ENCODE measurements at regions not wholly inside any gene's neighbourhood (a gene's known extent, or its start where the extent isn't known, plus 50 kb on each side); places are given as distances from the start of the nearest gene placed in this dataset.
"Not testable (repeated sequence)": the region's sequence is repeated elsewhere in the genome, so short reads cannot be mapped to it uniquely, and the experiment has no call there.

GRCh38 chr11:25501426-25501825, 830.5 kb upstream of the ANO3 start:
- DNase-seq (ENCODE audit: low read depth in 2 of 2) = not testable (repeated sequence)

GRCh38 chr11:25515576-25515975, 816.4 kb upstream of the ANO3 start:
- DNase-seq (ENCODE audit: low read depth in 2 of 2) = no peak

- no peak for DNase-seq (ENCODE audit: low read depth in 2 of 2)
These were observed 811.5 kb upstream of the ANO3 start for GRCh38 chr11:25520459-25520858.

- no peak for DNase-seq (ENCODE audit: low read depth in 2 of 2)
These were observed 804.1 kb upstream of the ANO3 start for GRCh38 chr11:25527841-25528240.

GRCh38 chr11:25529572-25529971, 802.4 kb upstream of the ANO3 start:
- DNase-seq (ENCODE audit: low read depth in 2 of 2) = no peak

- no peak for DNase-seq (ENCODE audit: low read depth in 2 of 2)
These were observed 796.3 kb upstream of the ANO3 start for GRCh38 chr11:25535467-25536272.

- DNase-seq (ENCODE audit: low read depth in 2 of 2) = no peak
These were observed 795.6 kb upstream of the ANO3 start for GRCh38 chr11:25536289-25536688.

GRCh38 chr11:25537393-25537792, 794.5 kb upstream of the ANO3 start:
- DNase-seq (ENCODE audit: low read depth in 2 of 2) = no peak

GRCh38 chr11:25547292-25547691, 784.6 kb upstream of the ANO3 start:
- no peak for DNase-seq (ENCODE audit: low read depth in 2 of 2)

- DNase-seq (ENCODE audit: low read depth in 2 of 2) = no peak
These were observed 769.5 kb upstream of the ANO3 start for GRCh38 chr11:25562417-25562816.

GRCh38 chr11:25565846-25566245, 766.1 kb upstream of the ANO3 start:
- DNase-seq (ENCODE audit: low read depth in 2 of 2) = no peak

- no peak for DNase-seq (ENCODE audit: low read depth in 2 of 2)
These were observed 765.4 kb upstream of the ANO3 start for GRCh38 chr11:25566298-25567200.

- no peak for DNase-seq (ENCODE audit: low read depth in 2 of 2)
These were observed 755.6 kb upstream of the ANO3 start for GRCh38 chr11:25576320-25576719.

- not testable (repeated sequence) for DNase-seq (ENCODE audit: low read depth in 2 of 2)
These were observed 752.4 kb upstream of the ANO3 start for GRCh38 chr11:25579554-25579953.

GRCh38 chr11:25583596-25583995, 748.3 kb upstream of the ANO3 start:
- no peak for DNase-seq (ENCODE audit: low read depth in 2 of 2)

GRCh38 chr11:25587496-25587895, 744.4 kb upstream of the ANO3 start:
- no peak for DNase-seq (ENCODE audit: low read depth in 2 of 2)

- no peak for DNase-seq (ENCODE audit: low read depth in 2 of 2)
These were observed 738.7 kb upstream of the ANO3 start for GRCh38 chr11:25593221-25593620.

- no peak for DNase-seq (ENCODE audit: low read depth in 2 of 2)
These were observed 735.2 kb upstream of the ANO3 start for GRCh38 chr11:25596701-25597100.

GRCh38 chr11:25597696-25598095, 734.2 kb upstream of the ANO3 start:
- DNase-seq (ENCODE audit: low read depth in 2 of 2) = no peak

- no peak for DNase-seq (ENCODE audit: low read depth in 2 of 2)
These were observed 729.8 kb upstream of the ANO3 start for GRCh38 chr11:25602149-25602548.

GRCh38 chr11:25602959-25603358, 729.0 kb upstream of the ANO3 start:
- DNase-seq (ENCODE audit: low read depth in 2 of 2) = no peak

GRCh38 chr11:25612806-25613205, 719.1 kb upstream of the ANO3 start:
- no peak for DNase-seq (ENCODE audit: low read depth in 2 of 2)

GRCh38 chr11:25613451-25613850, 718.5 kb upstream of the ANO3 start:
- DNase-seq (ENCODE audit: low read depth in 2 of 2) = no peak
